OCI-LY3 (cell line): ENCODE measurements at regions not wholly inside any gene's neighbourhood (a gene's known extent, or its start where the extent isn't known, plus 50 kb on each side); places are given as distances from the start of the nearest gene placed in this dataset.

Experiments used
- H2AFZ ChIP-seq: fragments of 200-600, 300-600 bp; shearing (Covaris generic); 2 replicates; pipeline ENCODE4 v1.6.0; 2014; ENCODE audit warnings: antibody characterized with exemption, low read depth, low read length
- H3K27ac ChIP-seq: fragments of 200-600, 300-600 bp; sonication (generic); 2 replicates; pipeline ENCODE4 v1.5.1; 2014; ENCODE audit warnings: mild to moderate bottlenecking, low read length, moderate library complexity, mixed read lengths
- H3K27me3 ChIP-seq: fragments of 200-600, 300-600 bp; sonication (generic); 2 replicates; pipeline ENCODE4 v1.6.1; 2014; ENCODE audit warnings: low read depth, low read length, mixed read lengths
- H3K36me3 ChIP-seq: fragments of 200-600, 300-600 bp; sonication (generic); replicated peaks from 2 replicates; pipeline ENCODE3; 2014; ENCODE audit warnings: low read depth, low read length, mixed read lengths
- H3K4me1 ChIP-seq: fragments of 300-600, 200-600 bp; sonication (generic); 2 replicates; pipeline ENCODE4 v1.6.1; 2014; ENCODE audit warnings: low read length, mixed read lengths
- H3K4me2 ChIP-seq: fragments of 200-600, 300-600 bp; sonication (generic); 2 replicates; pipeline ENCODE4 v1.6.1; 2014; ENCODE audit warnings: low read length, mixed read lengths
- H3K4me3 ChIP-seq: fragments of 300-600, 200-600 bp; sonication (generic); 2 replicates; pipeline ENCODE4 v1.5.1; 2014; ENCODE audit warnings: antibody characterized with exemption, mild to moderate bottlenecking, low read length, moderate library complexity
- H3K79me2 ChIP-seq: fragments of 300-600, 200-600 bp; shearing (Covaris generic); 2 replicates; pipeline ENCODE4 v1.6.1; 2014; ENCODE audit warnings: mild to moderate bottlenecking, low read length, mixed read lengths
- H3K9ac ChIP-seq: fragments of 300-600, 200-600 bp; shearing (Covaris generic); 2 replicates; pipeline ENCODE4 v1.6.0; 2014; ENCODE audit warnings: mild to moderate bottlenecking, low read length, moderate library complexity
- H3K9me3 ChIP-seq: fragments of 200-600, 300-600 bp; shearing (Covaris generic); 2 replicates; pipeline ENCODE4 v1.6.1; 2014; ENCODE audit warnings: low read length, mixed read lengths; ENCODE audit not compliant: insufficient read depth
- H4K20me1 ChIP-seq: fragments of 200-600, 300-600 bp; sonication (generic); 2 replicates; pipeline ENCODE4 v1.6.1; 2016; ENCODE audit warnings: low read length, mixed read lengths; ENCODE audit not compliant: insufficient read depth
- CTCF ChIP-seq: fragments of 200-600, 300-600 bp; sonication (generic); IDR thresholded peaks from 2 replicates; pipeline ENCODE4 v1.5.1; 2014; ENCODE audit warnings: antibody characterized with exemption, low read length, low read depth
- EZH2phosphoT487 ChIP-seq: fragments of 200-600 bp; shearing (Covaris generic); IDR thresholded peaks from 2 replicates; pipeline ENCODE4 v1.6.1; 2018; ENCODE audit warnings: antibody characterized with exemption, mixed run types, low read depth

GRCh38 chr5:23028445-23029021 lies 175.4 kb upstream of the CDH12 start:
- Histone ChIP-seq H3K4me3 (no peak overlapping the region), H3K36me3 (no peaks in the 10 kb centered on the region), H3K9ac (no peak overlapping the region), H3K4me2 (no peak overlapping the region), H3K27ac (no peak overlapping the region), H3K79me2 (no peaks in the 10 kb centered on the region), H3K27me3 (no peaks in the 10 kb centered on the region), H2AFZ (no peak overlapping the region), H4K20me1 (no peaks in the 10 kb centered on the region), H3K4me1 (no peaks in the 10 kb centered on the region), H3K9me3 (no peaks in the 10 kb centered on the region)
- TF ChIP-seq CTCF (no peak), EZH2phosphoT487 (no peak)

GRCh38 chr5:23027830-23028229 lies 174.7 kb upstream of the CDH12 start:
- Histone ChIP-seq H2AFZ (no peak overlapping the region), H3K4me2 (no peak overlapping the region), H3K36me3 (no peaks in the 10 kb centered on the region), H3K27ac (no peak overlapping the region), H4K20me1 (no peaks in the 10 kb centered on the region), H3K4me3 (no peak overlapping the region), H3K27me3 (no peaks in the 10 kb centered on the region), H3K79me2 (no peaks in the 10 kb centered on the region), H3K9ac (no peak overlapping the region), H3K9me3 (no peaks in the 10 kb centered on the region), H3K4me1 (no peaks in the 10 kb centered on the region)
- TF ChIP-seq CTCF (no peak), EZH2phosphoT487 (no peak)

- no peak overlapping the region for H3K27ac ChIP-seq
- no peaks in the 10 kb centered on the region for H3K27me3 ChIP-seq
- no peaks in the 10 kb centered on the region for H4K20me1 ChIP-seq
- H2AFZ ChIP-seq: no peak overlapping the region
- H3K9me3 ChIP-seq: no peaks in the 10 kb centered on the region
- no peak overlapping the region for H3K4me2 ChIP-seq
- H3K4me1 ChIP-seq: no peaks in the 10 kb centered on the region
- H3K36me3 ChIP-seq: no peaks in the 10 kb centered on the region
- no peaks in the 10 kb centered on the region for H3K79me2 ChIP-seq
- H3K4me3 ChIP-seq: no peak overlapping the region
- H3K9ac ChIP-seq: no peak overlapping the region
- no peak for TF ChIP-seq CTCF
- TF ChIP-seq EZH2phosphoT487: no peak
These were observed 174.2 kb upstream of the CDH12 start for GRCh38 chr5:23027331-23027730.

- no peaks in the 10 kb centered on the region for H3K36me3 ChIP-seq
- no peaks in the 10 kb centered on the region for H3K27me3 ChIP-seq
- no peak overlapping the region for H2AFZ ChIP-seq
- no peaks in the 10 kb centered on the region for H4K20me1 ChIP-seq
- TF ChIP-seq CTCF: no peak
- no peak for TF ChIP-seq EZH2phosphoT487
- H3K79me2 ChIP-seq: no peaks in the 10 kb centered on the region
- H3K9ac ChIP-seq: no peak overlapping the region
- H3K4me2 ChIP-seq: no peak overlapping the region
- H3K9me3 ChIP-seq: no peaks in the 10 kb centered on the region
- H3K4me3 ChIP-seq: no peak overlapping the region
- H3K27ac ChIP-seq: no peak overlapping the region
- H3K4me1 ChIP-seq: no peaks in the 10 kb centered on the region
These were observed 173.4 kb upstream of the CDH12 start for GRCh38 chr5:23026252-23027170.
